GM19025 (cell line): ENCODE measurements at regions not wholly inside any gene's neighbourhood (a gene's known extent, or its start where the extent isn't known, plus 50 kb on each side); places are given as distances from the start of the nearest gene placed in this dataset.

Source experiments
- ATAC-seq: cut with Tn5 transposase; IDR thresholded peaks from one replicate; pipeline ENCODE4 v1.9.1; 2021; ENCODE audit warnings: mild to moderate bottlenecking, low read depth, moderate library complexity; ENCODE audit not compliant: unreplicated experiment

DNA sequence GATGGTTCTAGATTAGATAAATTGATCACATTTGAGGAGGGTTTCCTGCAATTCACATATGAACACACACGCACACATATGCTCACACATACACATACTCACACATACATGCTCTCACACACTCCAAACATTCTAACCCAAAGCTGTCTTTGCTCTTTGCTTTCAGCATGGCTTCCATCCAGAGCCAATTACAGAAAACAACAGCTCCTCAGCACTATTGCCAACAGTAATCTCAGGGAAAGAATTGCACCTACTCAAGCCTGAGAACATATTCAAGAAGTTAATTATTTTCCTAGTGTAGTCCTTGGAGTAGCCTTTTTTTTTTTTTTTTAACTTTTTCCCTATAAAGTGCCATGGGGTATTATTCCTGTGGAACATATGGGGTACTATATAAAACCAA is 246.9 kb upstream of the PARD3B start:
- no peak for ATAC-seq

DNA sequence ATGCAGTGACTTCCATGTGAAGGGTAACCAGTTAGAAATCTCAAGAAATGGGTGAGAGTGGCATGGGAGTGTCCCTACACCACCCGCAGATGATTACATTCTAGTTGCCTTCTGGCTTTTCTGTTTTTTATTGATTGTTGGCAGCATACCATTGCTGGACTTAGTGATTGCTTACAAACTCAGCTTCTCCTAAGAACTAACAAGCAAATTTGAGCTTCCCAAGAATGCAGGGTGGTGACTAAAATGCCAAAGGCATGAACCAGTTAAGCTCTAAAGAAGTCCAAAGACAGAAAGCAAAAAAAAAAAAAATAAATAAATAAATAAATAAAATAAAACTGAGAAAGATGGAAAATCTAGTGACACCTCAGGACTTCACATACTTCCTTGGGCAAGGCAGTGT is 245.5 kb upstream of the PARD3B start:
- ATAC-seq = no peak

DNA sequence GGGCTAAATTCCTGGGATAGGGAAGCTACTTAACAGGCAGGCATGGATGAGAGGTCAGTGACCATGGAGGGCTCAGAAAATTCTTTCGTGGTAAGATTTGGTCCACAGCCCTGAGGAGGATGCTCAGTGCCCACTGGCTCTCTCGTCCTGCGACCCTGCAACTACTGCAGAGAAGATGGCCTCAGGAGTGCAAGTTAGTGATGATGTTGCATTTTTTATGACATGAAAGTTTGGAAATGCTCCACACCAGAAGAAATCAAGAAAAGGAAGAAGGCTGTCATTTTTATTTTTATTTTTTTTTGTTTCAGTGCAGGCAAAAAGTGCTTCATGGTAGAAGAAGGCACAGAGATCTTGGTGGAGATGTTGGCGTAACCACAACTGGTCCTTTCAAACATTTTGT is 238.6 kb upstream of the PARD3B start:
- ATAC-seq = no peak

DNA sequence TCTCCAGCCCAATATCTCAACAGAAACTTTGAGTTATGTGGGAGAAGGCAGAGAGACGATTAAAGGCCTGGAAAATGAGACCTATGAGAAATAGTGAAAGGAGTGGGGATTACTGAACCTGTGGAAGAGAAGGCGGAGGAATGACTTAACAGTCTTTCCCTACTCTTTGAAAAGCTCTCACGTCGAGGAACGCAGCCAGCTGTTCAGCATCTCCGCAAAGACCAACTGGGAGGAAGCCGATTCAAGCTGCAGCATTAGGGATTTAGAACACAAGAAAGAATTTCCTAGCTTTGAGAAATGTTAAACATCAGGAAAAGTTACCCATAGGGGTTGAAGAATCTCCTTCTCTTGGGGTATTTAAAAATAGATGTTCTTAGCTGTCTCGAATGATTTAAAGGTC is 233.2 kb upstream of the PARD3B start:
- no peak for ATAC-seq

DNA sequence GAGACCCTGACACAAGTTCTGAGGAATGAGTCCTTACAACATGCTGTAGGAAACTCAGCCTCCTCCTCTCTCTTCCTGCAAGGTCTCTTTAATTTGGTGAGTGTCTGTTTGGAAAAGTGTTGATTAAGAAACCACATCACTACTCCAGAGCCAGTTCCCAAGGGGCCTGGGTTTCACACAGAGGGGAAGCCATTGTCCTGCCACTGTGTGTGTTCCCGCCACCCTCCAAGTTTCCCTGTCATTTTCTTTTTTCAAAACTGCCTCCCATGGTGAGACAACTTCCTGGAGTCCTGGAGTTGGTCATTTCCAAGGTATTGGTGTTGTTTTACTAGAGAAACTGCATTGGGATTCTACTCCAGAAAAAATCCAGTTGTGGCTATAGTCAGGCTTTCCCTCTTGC is 232.0 kb upstream of the PARD3B start:
- no peak for ATAC-seq

DNA sequence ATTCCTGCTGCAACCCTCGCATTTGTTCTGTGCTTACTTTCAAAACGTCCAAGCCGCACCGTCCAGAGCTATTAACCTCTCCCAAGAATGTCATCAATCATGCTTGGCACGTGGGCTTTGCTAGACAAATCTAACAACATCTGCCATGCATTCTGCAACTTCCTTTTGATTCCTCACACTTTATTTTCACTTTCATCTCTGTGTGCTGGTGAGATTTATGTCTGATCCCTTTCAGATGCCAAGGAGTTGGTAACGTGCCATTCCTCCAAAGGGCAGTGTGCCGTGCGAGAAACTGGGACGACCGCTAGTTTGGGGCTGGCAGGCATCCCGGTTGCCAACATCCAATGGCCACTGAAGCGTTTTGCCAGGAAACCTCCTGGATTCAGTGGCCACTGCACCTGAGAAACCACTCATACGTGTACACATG is 230.0 kb upstream of the PARD3B start:
- ATAC-seq = no peak

DNA sequence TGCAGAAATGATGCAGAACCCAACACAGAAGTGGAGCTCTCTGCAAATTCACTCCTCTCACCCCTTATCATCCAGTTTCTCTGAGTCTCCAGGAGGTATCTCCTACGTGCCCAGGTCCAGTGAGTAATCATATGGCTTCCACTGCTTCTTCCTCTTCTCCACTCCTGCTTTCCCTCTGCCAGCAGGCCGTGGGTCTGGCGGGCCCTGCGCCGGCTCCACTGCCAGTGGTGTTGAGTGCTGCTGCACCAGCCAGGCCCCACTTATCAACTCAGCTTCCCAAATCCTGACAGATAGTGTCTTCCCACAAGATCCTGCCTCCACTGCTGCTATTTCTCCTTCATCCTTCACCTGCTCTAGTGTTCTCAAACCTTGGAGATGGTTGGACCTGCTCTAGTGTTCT is 227.6 kb upstream of the PARD3B start:
- no peak for ATAC-seq

DNA sequence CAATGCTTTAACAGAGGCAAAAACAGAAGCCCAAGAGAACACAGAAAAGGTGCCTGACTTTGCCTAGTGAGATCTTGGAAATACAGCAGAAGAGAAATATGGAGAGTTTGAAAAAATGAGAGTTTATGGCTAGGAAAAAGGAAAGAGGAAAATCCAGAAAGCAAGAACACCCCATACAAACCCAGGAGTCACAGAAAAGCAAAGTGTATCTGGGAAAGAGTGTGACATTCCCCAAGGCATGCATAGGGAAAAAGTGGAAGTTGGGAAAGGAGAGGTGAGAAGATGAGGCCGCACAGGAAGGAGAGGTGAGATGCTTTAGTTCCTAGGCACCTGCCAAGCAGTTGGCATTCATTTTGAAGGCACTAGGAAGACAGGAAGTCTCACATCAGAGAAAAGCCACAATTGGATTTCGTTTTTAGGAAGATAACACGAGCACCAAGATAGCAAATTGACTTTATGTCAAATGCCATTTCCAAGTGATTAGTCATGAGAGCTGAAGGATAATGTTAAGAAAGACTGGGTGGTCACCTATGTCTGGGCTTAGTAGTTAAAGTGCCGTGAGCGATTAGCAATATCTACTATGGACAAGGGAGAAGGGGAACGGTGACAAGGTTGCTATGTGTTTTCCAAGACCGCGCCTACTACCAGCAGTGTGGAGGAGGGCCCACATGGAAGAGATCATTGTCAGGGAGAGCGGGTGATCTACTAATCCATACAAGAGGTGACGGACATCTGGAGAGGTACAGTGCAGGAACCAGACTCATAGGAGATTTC is 224.1 kb upstream of the PARD3B start:
- no peak for ATAC-seq

DNA sequence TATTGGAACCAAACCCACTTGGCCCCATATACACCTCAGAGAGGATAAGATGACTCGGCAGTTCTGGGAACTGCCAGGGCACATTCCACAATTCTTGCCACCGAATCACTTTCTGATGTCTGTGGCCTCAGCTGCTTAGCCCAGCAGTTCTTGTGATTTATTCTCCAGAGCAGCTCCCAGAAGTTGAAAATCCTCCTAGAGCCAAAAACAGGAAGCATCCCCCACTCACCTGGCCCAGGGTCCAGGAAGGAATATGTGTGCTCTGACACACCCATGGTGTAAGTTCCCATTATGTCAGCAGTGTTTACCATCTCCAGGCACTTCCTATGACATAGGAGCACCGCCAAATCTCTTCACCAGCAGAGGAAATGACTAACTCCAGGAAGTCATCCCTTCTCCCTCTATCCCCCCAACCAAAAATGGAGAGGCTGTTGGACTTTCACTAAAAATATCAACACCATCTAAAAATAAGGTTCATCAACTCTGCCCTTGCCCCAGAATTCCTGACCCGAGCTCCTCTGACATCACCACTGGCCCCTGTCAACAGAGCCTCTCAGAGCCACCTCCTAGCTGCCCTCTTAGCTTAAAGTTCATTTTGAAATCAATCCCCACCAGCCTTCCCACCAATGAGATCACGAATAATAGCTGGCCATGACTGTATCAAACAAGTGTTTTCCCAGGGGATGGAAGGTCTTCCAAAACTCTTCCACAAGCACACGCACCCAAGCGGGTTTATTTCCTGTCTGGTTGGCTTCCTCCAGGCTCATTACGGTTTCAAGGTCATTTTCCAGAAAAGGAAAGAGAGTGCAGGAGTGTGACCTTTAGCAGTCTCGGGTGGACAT is 223.1 kb upstream of the PARD3B start:
- ATAC-seq = no peak

DNA sequence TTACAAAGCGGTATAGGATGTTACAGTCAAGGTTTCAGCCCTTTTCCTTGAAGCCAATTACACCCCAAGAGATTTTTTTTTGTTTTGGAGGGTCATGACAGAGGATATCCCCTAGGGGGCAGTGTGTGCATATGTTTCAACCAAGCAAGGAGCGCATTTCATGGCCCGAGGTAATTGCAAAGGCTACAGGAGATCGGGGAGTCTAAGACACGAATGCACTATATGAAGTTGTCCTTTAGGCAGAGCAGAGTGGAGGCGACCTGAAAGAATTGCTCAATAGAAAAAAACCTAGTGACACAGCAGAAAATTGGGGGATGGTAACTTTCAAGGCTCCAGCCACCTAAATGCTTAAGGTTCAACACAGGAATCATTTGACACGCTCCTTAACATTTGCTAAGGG is 219.8 kb upstream of the PARD3B start:
- ATAC-seq = peak; percentile 67

DNA sequence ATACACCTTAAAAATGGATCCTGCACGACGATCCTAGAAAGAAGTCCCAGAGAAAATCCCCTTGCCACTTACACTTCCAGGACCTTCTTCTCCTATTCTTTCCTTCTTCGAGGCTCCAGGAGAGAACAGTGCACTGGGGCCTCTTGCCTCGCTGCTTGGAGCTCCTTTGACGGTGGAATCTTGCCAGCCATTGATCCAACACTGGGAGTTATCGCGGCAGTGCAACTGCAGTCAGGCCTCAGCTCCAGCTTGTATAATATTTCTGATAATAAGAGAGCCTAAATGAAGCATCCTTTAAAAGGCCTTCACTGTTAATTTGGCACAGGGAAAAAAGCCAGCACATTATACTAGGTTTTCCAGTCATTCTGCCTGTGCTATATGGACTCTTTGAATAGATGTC is 216.9 kb upstream of the PARD3B start:
- ATAC-seq = no peak

DNA sequence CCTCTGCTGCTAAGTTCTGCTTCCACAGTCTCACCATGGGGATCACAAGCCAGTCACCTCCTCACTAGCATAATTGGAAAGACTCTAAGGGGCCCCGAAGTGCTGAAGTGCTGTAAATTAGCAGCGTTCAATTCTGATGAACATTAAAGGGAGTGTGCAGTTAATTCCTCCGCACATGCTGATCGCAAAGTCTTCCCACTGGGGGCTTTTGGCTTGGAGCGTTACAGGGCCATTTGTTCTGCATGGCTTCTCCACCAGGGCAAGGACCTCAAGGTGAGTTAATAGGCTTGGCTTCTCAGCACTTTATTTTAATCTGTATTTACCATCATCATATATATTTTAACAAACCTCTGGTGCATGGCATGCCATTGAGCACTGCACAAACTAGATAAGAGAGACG is 216.3 kb upstream of the PARD3B start:
- ATAC-seq = no peak

DNA sequence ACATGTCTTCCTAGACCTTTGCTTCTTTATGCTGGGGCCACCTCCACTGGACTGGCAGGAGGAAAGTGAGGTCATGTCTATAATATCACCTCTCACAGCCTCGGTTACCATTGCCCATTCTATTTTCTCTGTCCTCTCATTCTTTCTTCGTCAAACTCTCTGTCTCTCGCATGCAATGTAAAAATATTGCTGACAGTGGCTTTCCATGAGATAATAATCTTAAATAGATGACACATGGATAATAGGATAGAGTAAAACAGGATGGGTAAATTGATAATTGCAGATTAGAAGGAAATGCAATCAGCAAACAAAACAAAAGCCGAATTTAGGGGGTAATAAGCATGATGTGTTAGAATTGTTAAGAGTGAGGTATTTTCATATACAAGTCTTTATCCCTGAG is 215.7 kb upstream of the PARD3B start:
- ATAC-seq = no peak

DNA sequence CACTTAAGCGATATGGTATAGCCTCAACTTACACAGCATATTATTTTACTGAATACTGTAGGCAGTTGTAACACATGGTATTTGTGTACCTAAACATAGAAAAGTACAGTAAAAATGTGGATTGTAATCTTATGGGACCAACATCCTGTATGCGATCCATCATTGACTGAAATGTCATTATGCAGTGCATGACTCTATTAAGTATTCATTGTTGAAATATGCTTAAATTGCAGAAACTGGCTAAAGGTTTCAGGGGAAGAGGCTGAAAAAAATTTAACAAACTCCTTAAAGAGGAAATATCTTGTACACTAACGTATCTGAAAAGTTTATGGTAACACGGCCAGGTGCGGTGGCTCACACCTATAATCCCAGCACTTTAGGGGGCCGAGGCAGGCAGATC is 214.1 kb upstream of the PARD3B start:
- no peak for ATAC-seq

DNA sequence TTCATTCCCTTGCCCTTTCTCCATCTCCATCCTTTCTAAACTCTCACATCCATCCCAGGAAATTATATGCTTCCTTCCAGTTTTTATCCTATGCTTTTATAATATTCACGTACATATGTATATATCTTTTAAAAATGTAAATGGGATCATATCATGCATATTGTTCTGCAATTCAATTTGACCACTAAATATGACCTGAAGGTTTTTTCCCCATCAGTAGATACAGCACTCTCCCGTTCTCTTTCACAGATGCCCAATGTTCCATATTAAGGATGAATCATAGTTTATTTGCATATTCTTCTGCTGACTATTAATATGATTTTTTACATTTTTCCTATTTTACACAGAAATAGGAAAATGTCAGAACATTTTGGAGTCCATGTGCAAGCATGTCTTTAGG is 213.3 kb upstream of the PARD3B start:
- ATAC-seq = no peak

DNA sequence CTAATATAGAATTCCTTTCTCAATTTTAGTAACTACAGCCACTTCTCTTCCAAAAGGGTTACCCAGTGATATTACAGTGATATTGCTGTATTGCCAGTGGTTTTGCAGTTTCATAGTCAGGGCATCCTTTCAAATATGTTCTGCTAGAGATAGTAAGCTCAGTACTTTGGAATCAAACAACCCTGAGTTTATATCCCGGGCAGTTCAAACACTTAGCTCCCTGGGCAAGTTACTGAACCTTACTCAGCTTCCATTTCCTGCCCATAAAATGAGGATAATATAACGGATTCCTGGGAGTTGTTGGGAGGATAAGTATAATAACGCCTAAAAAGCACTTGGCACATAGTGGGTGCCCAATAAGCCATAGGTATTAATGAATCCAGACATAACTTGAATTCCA is 212.6 kb upstream of the PARD3B start:
- ATAC-seq = no peak

DNA sequence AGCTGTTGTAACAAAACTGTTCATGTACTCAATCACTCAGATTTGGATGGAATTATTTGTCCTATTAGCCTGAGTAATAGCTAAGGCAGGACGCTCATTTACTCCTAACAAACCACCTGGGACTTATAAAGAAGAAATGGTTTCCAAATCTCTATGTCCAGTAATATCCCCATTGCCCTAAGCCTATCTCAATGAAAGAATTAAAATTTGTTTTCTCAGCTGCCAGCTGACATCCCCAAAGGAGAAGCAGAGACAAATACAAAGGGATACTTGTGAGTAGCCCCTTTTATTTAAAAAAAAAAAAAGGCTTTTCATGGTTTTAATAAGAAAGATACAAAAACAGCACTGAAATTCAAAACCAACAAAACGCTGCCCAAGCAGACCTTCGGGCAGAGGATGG is 211.4 kb upstream of the PARD3B start:
- ATAC-seq = no peak

DNA sequence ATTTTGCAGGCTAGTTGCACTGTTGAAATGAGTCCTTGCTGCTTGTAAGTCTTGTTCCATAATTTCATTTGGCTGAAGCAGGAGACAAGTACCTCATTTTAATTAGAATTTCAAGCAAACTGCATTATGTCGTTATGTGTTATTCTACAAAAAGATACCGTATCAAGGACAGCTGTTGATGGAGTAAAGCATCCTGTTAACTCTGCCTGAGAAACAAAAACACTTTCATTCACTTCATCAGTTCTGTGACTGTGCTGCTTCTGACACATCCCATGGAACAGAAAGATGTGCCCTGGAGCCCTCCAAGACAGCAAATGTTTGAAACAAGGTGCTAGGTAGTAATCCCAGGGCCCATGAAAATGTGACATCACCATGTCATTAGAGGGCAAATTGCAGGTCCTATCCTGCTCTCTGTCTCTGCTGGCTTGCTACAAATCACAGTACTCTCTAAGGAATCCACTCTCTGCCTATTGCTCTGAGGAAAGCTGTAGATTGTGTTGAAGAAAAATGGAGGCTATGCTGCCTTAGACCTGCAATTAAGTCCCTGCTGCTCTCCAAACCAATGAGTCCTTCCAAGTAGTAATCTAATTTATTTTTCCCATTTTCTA is 209.7 kb upstream of the PARD3B start:
- ATAC-seq = no peak

DNA sequence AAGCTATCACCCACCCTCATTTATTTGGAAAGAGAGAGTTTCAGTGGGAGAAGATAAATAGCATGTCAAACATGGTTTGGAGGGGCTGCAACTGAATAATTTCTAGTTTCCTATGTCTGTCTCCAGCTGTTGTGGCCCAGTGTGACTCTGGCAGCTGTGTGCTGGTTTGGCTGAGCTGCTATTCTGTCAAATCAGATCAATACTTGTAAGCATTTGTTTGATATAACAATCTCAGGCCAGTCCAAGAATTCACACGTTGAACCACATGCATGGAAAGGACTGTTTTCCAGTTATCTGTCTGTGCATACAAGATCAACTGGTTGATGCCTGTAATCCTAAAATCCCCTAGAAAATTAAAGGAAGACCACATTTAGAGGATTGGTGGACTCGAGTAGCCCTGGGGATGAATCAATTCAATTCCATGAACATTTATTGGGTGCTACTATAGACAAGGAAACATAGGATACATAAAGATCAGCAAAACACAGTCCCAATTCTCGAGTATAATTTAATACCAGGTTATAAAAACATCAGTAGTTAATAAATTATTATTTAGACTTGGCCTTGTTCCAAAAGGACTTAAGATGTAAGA is 209.0 kb upstream of the PARD3B start:
- ATAC-seq = no peak

DNA sequence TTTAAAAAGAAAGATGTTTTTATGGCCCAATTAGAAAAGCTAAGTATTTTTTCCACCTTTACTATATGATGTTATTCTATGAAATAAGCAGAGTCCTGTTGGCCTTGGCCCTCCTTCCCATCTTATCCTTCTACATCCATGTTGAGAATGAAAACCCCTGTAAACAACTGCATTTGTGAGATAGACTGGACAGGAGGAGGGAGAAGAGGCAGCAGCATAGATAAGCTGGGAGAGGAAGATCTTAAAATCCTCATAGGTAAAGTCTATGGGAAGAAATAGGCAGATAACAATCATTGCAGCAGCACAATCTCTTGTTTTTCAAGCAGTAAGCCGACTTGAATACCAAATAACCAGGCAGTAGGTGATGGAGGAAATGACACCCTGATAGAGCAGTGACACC is 207.6 kb upstream of the PARD3B start:
- ATAC-seq = no peak

DNA sequence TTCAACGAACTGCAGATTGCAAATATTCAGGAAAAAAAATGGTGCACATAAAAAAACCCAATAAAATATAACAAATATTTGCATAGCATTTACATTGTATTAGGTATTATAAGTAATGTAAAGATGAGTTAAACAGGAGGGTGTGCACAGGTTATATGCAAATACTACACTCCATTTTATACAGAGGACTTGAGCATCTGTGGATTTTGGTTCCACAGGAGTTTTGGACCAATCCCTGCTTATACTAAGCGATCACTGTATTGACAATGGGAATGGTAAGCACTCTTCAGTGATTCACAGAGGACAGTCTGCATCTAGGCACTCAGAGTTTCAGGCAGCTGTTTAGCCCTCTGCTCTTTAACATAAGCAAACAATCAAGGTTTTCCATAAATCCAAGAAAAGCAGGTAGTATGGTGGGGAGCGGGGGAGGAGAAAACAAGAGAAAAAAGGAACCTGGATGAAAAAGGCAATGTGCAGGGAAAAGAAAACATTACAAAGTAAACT is 206.0 kb upstream of the PARD3B start:
- no peak for ATAC-seq
